SK-N-SH (cell line): ENCODE measurements at regions not wholly inside any gene's neighbourhood (a gene's known extent, or its start where the extent isn't known, plus 50 kb on each side); places are given as distances from the start of the nearest gene placed in this dataset.

Experiments
- FOSL2 ChIP-seq: IDR thresholded peaks from 2 replicates; pipeline ENCODE4 v1.4.0; 2012; ENCODE audit warnings: low read depth, mild to moderate bottlenecking, moderate library complexity, borderline replicate concordance
- TF ChIP-seq, protein P1 (sequence below): fragments of 200-600 bp; sonication (generic); IDR thresholded peaks from 2 replicates; pipeline ENCODE4 v1.6.1; 2017; ENCODE audit warnings: antibody characterized with exemption, mild to moderate bottlenecking, moderate library complexity

DNA sequence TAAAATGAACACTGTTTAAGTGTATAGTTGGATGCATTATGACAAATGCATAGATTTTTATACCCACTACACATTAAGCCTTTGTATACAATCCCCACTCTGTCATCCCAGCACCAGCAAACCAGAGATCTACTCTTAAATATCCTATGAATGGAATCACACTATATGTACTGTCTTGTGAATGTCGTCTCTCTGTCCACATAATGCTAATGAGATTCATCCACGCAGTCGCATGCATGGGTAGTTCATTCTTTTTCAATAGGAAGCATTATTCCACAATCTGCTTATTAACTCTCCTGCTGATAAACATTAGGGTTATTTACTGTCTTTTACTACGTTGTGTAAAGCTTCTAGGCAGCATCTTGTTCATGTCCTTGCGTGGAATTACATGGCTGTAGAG lies 892.3 kb downstream of the LTN1 start:
- TF ChIP-seq, protein P1, sequence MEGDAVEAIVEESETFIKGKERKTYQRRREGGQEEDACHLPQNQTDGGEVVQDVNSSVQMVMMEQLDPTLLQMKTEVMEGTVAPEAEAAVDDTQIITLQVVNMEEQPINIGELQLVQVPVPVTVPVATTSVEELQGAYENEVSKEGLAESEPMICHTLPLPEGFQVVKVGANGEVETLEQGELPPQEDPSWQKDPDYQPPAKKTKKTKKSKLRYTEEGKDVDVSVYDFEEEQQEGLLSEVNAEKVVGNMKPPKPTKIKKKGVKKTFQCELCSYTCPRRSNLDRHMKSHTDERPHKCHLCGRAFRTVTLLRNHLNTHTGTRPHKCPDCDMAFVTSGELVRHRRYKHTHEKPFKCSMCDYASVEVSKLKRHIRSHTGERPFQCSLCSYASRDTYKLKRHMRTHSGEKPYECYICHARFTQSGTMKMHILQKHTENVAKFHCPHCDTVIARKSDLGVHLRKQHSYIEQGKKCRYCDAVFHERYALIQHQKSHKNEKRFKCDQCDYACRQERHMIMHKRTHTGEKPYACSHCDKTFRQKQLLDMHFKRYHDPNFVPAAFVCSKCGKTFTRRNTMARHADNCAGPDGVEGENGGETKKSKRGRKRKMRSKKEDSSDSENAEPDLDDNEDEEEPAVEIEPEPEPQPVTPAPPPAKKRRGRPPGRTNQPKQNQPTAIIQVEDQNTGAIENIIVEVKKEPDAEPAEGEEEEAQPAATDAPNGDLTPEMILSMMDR: no peak
- no peak for TF ChIP-seq FOSL2
